Right atrium auricular region (tissue), 2 donors: ENCODE measurements at regions not wholly inside any gene's neighbourhood (a gene's known extent, or its start where the extent isn't known, plus 50 kb on each side); places are given as distances from the start of the nearest gene placed in this dataset.

Experiments used
- DNase-seq: peaks from one replicate; pipeline ENCODE4 v3.0.0-alpha.2; 2019; ENCODE audit warnings: low spot score
- H3K27ac ChIP-seq, 2 donors: fragments of 200-600 bp; sonication (generic); 1 replicate in 1 of 2; 2 replicates in 1 of 2; pipeline ENCODE4 v1.5.1; 2016 to 2019
- H3K27me3 ChIP-seq, 2 donors: fragments of 200-600 bp; sonication (generic); one replicate each; pipeline versions ENCODE4 v1.5.1 to v1.6.0; 2017 to 2019
- H3K36me3 ChIP-seq: fragments of 200-600 bp; sonication (generic); one replicate; pipeline ENCODE4 v1.5.1; 2016
- H3K4me1 ChIP-seq, 2 donors: fragments of 200-600 bp; sonication (generic); one replicate each; pipeline versions ENCODE4 v1.5.1 to v1.6.0; 2017 to 2019
- H3K4me3 ChIP-seq, 2 donors: fragments of 200-600 bp; sonication (generic); 1 replicate in 1 of 2; 2 replicates in 1 of 2; pipeline ENCODE4 v1.5.1; 2017 to 2019; ENCODE audit warnings: mild to moderate bottlenecking in 1 of 2, moderate library complexity in 1 of 2
- H3K9me3 ChIP-seq, 2 donors: fragments of 200-600 bp; sonication (generic); one replicate each; pipeline ENCODE4 v1.5.1; 2019
- TF ChIP-seq, protein P1 (sequence below), 2 donors: fragments of 200-600 bp; sonication (generic); IDR thresholded peaks; one replicate each; pipeline ENCODE4 v1.5.1; 2019; ENCODE audit warnings: antibody characterized with exemption in 2 of 2

DNA sequence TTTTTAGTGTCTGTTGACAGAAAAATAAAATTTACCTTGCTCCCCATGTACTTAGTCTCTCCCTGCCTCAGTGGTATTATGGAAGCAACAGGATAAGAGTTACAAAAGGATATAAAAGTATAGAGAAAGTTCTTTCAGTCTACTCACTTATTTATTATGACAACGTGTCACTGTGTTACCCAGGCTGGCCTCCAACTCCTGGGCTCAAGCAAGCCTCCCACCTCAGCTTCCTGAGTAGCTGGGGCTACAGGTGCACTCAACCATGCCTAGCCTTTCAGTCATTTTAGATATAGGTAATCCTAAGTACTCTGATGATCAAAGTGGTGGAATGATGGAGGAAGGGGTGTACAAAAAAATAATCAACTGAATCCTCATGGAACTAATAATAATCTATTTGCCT, 215.2 kb upstream of the MKLN1 start:
- Histone ChIP-seq H3K27me3 (no peaks in the 10 kb centered on the region), H3K27ac (no peak overlapping the region), H3K9me3 (no peaks in the 10 kb centered on the region), H3K36me3 (no peaks in the 10 kb centered on the region), H3K4me3 (no peak overlapping the region), H3K4me1 (peaks cover 0 to 31% of the 10 kb centered on the region in 2 donors)
- TF ChIP-seq, protein P1, sequence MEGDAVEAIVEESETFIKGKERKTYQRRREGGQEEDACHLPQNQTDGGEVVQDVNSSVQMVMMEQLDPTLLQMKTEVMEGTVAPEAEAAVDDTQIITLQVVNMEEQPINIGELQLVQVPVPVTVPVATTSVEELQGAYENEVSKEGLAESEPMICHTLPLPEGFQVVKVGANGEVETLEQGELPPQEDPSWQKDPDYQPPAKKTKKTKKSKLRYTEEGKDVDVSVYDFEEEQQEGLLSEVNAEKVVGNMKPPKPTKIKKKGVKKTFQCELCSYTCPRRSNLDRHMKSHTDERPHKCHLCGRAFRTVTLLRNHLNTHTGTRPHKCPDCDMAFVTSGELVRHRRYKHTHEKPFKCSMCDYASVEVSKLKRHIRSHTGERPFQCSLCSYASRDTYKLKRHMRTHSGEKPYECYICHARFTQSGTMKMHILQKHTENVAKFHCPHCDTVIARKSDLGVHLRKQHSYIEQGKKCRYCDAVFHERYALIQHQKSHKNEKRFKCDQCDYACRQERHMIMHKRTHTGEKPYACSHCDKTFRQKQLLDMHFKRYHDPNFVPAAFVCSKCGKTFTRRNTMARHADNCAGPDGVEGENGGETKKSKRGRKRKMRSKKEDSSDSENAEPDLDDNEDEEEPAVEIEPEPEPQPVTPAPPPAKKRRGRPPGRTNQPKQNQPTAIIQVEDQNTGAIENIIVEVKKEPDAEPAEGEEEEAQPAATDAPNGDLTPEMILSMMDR (IDR thresholded peaks at IDR 0.05), result no peak
- DNase-seq, result no peak

DNA sequence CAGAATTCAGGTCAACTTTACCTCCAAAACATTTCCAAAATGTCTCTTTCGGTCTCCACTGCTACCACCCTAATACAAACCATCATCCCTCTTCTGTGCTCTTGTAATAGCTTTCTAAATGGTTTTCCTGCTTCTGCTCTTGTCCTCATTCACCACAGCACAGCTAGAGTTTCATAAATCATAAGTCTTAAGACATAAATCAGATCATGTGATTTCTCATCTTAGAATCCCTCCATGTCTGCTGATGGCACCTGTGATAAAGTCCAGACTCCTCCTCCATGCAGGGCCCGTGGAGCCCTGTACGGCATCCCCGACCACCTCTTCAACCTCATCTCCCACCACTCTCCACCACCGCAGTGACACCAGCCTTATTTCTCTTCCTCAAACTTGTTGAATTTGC, 212.3 kb upstream of the MKLN1 start:
- Histone ChIP-seq H3K4me1 (peaks cover 0 to 20% of the 10 kb centered on the region in 2 donors), H3K4me3 (no peak overlapping the region), H3K9me3 (no peaks in the 10 kb centered on the region)

DNA sequence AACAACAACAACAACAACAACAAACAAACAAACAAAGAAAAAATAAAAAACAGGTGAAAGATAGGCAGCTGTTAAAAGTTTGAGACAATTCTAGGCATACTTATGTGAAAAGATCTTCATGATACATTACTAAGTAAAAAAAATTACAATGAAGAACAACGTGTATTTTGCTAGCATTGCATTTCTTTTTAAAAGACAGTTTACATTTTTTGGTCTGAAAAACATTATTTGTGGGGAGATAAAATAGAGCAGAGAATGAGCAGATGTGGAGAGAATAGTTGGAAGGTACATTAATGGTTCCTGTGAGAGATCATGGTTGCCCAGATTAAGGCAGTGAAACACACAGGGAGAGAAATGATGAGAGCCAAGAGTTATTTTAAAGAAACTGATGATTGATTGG, 210.2 kb upstream of the MKLN1 start:
- H3K4me1 ChIP-seq, result peaks cover 0 to 2% of the 10 kb centered on the region in 2 donors
- DNase-seq, result no peak
- no peak overlapping the region for H3K4me3 ChIP-seq
- H3K27ac ChIP-seq, result no peak overlapping the region
- no peaks in the 10 kb centered on the region for H3K9me3 ChIP-seq
- H3K36me3 ChIP-seq, result no peaks in the 10 kb centered on the region
- no peaks in the 10 kb centered on the region for H3K27me3 ChIP-seq
- TF ChIP-seq, protein P1 (IDR thresholded peaks at IDR 0.05), result no peak

More for the DNA sequence above, 212.3 kb upstream of the MKLN1 start:
- Histone ChIP-seq H3K27ac (no peak overlapping the region), H3K27me3 (no peaks in the 10 kb centered on the region), H3K36me3 (no peaks in the 10 kb centered on the region)
- DNase-seq, result no peak
- TF ChIP-seq, protein P1 (IDR thresholded peaks at IDR 0.05), result no peak

DNA sequence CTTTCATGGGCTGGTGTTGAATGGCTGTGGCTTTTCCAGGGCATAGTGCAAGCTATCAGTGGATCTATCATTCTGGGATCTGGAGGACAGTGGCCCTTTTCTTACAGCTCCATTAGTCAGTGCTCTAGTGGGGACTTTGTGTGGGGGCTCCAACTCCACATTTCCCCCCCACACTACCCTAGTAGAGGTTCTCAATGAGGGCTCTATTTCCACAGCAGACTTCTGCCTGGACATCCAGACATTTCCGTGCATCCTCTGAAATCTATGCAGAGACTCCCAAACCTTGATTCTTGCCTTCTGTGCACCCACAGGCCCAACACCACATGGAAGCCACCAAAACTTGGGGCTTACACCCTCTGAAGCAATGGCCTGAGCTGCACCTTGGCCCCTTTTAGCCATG, 208.3 kb upstream of the MKLN1 start:
- TF ChIP-seq, protein P1 (IDR thresholded peaks at IDR 0.05), result no peak
- Histone ChIP-seq H3K4me3 (no peak overlapping the region), H3K36me3 (no peaks in the 10 kb centered on the region), H3K9me3 (no peaks in the 10 kb centered on the region), H3K27me3 (no peaks in the 10 kb centered on the region), H3K27ac (no peak overlapping the region), H3K4me1 (no peaks in the 10 kb centered on the region)
- DNase-seq, result no peak

DNA sequence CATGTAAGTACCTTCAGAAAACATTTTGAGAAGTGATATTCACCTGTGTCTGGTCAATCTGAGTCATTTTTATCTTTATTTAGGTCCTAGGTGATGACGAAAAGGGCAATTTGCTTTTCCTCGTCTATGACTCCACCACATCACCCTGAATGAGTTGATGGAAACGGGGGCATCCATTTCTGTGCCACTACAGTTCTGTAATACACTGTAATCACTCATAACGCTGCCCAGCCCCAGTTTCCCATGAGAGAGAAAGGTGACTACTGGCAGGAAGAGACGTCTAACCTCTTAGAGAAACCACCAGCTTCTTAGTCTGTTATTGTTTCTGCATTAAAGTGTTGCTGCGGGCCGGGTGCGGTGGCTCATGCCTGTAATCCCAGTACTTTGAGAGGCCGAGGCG, 205.3 kb upstream of the MKLN1 start:
- H3K9me3 ChIP-seq, result no peaks in the 10 kb centered on the region
- no peaks in the 10 kb centered on the region for H3K27me3 ChIP-seq
- H3K4me3 ChIP-seq, result no peak overlapping the region
- no peaks in the 10 kb centered on the region for H3K4me1 ChIP-seq
- TF ChIP-seq, protein P1 (IDR thresholded peaks at IDR 0.05), result no peak
- DNase-seq, result no peak
- no peak overlapping the region for H3K27ac ChIP-seq
- H3K36me3 ChIP-seq, result no peaks in the 10 kb centered on the region

DNA sequence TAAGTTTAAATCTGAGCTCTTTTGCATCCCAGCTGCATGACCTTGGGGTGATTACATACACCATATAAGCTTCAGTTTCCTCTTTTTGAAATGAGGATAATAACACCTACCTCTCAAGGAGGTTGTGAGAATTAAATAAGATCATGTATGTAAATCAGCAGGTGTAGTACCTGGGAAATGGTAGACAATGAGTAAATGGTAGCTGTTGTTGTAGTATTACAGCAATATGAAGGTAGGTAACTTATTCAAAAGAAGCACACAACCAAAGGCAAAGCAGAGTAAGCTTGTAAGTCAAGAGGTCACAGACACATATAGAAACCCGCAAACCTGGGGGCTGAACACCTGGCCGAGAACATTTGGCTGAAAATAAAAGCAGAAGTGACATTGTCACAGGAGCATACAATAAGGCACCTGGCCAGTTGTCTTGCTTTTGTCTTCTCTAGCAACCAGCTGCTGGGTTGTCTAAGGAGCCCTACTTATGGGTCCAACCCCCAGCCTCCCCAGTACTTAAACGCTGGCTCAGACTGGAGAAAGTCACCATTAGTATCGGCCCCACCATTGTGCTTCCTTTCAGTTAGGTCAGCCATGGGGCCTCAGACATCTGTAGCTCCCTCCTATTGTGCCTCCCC, 203.6 kb upstream of the MKLN1 start:
- Histone ChIP-seq H3K27me3 (no peaks in the 10 kb centered on the region), H3K27ac (no peak overlapping the region), H3K36me3 (no peaks in the 10 kb centered on the region), H3K4me3 (no peak overlapping the region), H3K9me3 (no peaks in the 10 kb centered on the region), H3K4me1 (no peaks in the 10 kb centered on the region)
- no peak for DNase-seq
- TF ChIP-seq, protein P1 (IDR thresholded peaks at IDR 0.05), result no peak
